ENCODE measurements at regions not wholly inside any gene's neighbourhood (a gene's known extent, or its start where the extent isn't known, plus 50 kb on each side); places are given as distances from the start of the nearest gene placed in this dataset.
A peak's percentile ranks its signal among the peaks of the same experiment; 100 is the strongest.

DNA sequence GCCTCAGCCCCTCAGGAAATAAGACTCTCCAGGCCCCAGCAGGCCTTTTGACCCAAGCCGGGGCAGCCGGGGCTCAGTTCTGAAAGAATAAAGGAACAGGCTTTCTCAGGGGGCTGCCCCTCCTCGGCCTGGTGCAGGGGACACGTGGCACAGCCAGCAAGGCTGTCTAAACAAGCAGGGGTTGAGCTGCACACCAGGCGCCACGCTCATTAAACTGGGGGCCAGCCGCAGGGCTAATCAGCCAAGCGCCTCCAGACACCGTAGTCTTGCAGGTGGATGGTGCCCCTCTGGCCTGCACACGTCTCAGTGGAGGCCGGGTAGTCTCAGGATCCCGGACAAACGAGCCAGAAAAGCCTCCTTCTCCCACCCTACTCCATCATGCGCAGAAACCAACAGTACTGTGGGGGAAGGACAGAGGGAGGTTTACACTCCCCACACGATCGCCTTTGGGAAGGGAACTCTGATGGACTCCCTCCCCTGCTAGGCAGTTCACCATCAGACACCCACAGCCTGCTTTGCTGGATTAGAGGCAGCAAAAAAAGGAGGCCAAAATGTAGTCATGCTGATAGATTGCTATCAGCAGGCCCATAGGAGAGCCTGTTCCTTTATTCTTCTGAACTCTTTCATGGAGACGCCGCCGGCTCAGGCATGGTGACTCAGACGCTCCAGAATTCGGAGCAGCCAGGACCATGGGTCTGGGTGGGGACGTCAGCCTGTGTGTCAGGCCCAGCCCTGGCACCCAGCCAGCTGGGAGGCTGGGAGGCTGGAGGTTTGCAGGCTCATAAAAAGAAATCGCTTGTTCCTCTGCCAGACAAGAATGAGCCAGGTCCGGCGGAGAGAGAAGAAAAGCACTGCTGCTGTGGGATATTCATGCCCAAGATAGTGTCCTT, 342.4 kb downstream of the BCOR start:
- no peak for DNase-seq

DNA sequence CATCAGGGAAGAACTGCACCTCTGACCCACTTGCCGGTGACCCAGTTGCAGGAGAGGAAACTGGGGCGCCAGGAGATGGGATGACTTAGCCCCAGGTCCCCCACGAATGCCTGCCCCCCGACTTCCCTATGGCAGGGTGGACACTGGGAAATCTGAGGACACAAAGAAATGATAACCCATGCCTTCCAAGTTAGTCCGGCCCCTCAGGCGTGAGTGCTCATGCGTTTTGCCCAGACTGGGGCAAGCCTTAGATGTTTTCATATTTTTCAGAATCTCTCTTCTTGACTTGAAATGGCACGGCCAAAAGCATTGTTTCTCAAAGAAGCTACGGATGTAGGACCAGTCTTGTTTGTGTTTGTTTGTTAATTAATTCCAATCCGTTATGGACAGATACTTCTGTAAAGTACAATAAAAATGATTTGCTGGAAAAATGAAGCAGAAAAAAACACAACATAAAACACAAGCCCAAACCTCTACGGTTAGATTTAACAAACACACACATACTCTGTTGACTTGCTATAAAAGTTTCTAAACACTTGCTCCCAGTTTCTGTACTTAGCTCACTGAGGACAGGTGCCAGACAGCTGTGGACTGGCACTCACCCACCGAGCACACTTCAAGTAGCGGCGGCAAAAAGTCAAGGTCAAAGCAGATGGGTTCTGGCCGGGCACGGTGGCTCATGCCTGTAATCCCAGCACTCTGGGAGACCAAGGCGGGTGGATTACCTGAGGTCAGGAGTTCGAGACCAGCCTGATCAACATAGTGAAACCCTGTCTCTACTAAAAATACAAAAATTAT, 341.5 kb downstream of the BCOR start:
- no peak for DNase-seq

DNA sequence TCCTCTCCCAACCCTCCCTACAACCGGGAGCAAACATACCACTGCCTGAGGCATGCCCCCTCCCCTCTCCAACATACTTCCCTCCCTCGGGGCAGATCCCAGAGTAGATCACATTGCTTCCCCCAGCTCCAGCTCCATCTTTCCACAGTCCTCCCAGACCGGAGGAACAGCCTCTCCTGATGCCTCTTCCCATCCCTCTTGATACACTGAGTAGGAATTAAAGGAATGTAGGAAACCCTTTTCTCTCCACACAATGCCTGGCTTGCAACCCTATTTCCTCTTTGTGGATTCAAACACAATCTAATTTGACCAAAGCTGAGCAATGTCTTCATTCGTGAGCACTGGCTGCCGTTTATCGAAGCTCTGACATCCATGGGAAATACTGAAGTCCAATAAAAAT, 339.8 kb downstream of the BCOR start:
- no peak for DNase-seq

DNA sequence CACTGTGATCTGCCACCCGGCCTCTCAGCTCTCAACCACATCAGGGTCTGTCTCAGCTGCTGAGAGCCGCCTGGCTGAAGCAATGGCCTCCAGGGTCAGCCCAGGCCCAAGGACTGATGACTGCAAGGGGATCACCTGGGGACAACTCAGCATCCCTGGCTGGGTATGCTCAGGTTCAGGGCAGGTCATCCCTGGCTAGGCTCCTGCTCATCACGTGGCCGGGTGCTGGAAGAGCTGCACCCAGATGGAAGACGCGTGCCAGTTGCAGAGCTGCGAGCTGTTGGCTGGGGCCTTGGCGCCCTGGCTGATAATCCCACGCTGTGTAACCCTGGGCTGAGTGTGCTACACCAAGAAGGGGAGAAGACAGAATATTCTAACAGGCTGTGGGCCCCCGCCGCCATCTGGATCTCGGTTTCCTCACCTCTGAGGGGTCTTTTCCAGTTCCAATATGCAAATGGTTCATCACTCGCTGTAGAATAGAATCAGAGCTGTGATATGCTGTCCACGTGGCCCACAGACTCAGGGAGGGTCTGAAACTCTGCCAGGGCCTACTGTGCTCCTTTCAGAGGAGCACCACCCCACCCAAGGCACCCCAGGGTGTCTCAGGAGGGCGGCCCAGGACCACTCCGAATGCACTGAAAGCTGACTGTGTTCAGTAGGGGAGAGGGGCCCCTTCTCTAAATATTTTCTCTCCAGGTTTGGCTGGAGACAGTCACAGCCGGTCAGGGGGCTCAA, 338.8 kb downstream of the BCOR start:
- no peak for DNase-seq

DNA sequence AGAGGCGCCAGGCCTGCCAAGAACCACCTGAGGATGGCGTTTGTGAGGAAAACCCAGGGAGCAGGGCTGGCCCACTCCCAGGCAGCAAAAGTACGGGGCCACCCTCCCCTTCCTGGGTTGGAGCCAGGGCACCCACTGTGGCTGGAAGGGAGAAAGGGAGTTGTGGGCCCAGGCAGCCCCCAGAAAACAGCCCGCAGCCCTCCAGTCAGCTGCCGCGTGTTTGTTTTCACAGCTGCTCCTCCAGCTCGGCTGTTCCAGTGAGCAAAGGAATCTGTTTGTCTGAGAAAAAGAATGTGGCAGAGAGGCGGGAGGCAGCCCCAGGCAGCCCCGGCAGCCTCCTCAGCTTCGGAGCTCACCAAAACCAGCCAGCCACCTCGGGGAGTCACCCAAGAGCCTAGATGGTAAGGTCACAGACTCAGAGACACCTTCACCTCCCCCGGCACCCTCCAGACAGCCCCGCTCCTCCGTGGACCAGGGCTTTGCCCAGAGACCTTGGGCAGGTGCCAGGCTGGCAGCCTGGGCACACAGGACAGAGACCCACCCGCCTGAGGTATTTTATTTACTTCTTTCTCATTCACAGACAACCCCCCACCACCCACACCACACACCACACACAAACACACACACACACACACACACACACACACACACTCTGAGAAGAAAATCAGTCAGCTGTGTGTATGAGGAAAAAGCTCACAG, 338.1 kb downstream of the BCOR start:
- DNase-seq: no peak

DNA sequence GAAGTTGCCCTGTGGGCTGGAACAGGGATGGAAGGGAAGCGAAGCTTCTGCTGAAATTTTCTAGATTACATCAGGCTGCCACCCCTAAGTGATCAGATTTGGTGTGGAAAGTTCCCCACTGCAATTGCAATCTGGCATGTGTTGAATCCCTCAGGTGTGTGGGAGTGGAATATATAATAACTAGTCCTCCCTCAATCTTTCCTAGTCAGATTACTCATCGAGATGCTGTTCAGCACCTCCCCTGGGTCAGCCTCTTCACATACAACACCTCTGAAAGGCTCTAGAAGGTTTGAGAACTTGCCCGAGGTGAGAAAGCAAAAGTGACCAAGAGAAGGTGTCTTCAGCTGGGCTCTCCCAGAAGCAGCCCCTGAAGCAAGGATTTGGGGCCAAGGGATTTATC, 336.8 kb downstream of the BCOR start:
- DNase-seq: peak; percentile 37 to 42

DNA sequence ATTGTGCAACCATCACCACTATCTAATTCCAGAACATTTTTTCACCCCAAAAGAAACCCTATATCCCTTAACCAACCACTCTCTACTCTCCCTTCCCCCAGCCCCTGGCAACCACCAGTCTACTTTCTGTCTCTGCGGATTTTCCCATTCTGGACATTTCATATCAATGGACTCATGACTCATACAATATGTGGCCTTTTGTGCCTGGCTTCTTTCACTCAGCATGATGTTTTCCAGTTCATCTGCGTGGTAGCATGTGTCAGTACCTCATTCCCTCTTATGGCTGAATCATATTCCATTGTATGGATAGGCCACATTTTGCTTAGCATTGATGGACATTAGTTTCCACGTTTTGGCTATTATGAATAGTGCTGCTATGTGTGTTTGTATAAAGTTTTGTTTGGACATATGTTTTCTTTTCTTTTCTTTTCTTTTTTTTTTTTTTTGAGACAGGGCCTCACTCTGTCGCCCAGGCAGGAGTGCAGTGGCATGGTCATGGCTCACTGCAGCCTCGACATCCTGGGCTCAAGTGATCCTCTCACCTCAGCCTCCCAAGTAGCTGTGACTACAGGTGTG, 335.4 kb downstream of the BCOR start:
- DNase-seq: no peak

DNA sequence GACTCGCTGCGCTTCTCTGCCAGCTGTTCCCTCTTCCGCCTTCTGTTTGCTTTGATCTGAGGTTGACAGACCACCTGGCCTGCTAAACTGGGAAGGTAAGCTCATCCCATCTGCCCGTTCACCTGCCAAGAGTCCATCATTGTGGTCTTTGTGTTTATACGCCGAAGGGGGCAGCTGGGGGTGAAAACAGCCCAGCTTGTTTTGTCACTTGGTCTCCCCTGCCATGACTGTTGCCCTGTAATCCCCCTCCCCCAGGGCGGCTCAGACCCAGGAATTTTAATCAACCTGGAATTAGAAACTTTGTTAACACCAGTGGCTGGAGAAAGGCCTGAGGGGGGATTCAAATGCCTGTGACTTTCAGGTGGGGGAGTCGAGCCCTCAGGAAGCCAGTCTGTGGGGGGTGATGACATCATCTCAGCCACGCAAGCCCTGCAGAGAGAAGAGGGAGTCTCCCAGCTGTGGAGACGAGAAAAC, 333.3 kb downstream of the BCOR start:
- no peak for DNase-seq

DNA sequence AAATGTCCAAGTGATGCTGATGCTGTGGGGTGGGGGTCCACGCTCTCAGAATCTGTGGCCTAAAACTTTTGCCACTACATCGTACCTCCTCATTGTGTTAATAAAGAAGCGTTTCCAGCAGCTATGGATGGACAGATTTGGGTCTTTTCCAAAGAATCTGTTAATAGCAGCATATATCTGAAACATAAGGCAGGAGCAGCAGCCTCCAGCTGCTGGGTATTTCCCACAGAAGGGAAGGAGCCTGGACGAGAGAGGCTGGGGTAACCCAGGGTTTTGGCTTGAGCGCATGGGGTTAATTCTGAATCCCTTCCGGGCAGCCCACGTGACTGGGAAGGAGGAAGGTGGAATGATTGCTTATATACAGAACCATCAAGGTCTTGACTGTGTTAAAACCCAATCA, 332.4 kb downstream of the BCOR start:
- DNase-seq: no peak

DNA sequence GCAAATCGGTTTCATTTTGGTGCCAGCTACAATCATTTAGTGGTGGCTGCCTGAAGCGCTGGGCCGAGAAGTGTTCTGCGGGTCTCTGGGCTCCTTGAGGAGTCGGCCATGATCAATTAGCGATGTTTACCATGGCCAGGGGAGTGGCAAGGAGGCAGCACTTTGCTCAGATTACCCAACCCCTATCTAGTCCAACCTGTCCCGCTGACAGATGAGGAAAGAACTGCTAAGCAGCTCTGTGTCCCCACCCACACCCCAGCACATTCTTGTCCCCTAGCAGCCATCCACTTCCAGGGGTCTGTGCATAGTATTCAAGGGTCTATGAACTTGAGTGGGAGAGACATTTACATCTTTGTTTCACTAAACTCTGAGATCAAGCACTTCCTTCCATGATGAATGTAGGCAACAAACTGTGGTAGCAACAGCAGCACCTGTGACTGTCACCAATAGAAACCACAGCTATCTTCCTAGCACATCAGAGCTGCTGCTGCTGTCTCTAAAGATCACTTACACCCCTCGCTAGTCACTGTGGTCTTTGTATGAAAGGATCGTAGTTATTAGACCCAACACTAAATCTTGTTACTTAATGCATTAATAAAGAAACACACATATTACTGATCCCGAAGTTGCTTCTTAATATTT, 331.6 kb downstream of the BCOR start:
- peak; percentile 37 for DNase-seq

DNA sequence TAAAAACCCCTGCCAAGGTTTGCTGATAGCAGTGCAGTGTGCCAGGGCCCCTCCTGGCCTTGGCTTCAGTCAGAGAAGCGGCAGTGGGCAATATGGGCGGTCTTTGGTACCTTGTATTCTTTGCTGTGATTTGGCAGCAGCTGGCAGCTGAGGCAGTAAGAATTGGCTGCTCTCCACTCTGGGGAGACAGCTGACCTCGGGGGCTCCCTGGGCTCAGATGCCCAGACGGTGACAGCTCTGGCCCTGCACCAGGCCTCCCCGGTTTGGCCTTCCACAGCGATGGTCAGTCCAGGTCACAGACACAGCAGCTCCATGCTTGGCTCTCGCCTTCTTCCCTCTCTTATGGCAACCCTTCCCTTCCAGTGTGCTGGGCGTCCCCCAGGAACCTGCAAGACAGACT, 330.9 kb downstream of the BCOR start:
- DNase-seq: no peak

DNA sequence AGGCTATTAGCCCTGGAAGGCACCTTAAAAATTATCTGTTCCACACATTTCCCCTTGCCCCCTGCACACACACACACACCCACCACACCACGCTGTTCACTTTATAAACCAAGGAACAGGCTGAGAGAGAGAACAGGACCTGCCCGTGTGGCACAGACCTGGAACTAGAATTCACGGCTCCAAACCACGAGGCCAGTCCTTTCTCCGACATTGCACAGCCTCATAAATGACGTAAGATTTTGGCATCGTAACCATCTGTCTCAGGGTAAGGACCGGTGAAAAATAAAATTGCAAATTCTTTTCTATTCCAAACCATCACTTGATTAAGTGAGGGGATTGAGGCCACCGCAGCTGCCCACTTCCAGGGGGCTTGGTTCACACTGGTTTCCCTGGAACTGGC, 330.3 kb downstream of the BCOR start:
- DNase-seq: no peak

DNA sequence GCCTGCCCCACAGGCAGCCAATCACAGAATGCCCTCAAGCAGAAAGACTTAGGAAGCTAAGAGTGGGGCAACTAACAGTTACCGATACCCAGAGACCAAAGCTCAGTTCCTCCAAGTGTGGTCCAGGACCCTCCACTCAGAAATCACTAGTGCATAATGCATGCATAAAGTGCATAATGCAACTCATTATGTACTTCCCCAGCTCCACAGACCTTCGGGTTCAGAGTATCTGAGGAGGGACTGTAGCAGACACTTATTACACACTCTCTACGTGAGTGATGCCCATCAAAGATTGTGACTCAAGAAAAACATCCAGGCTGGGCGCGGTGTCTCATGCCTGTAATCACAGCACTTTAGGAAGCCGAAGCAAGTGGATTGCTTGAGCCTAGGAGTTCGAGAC, 328.0 kb downstream of the BCOR start:
- no peak for DNase-seq

DNA sequence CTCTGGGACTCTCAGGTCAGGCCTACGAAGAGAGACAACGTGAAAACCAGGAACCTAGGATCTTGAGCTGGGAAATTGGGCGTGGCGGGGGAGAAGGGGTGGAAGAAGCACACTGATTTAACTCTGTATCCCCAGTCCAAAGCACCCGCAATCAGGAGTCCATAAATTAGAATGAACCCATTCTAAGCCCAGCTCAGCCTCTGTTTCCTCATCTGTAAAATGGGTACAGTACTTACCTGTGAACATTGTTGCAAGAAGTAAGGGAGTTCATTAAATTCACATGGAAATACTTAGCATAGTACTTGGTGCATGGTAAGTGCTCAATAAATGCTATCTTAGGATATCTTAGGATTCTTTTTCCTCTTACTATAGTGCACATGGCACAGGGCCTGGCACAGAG, 326.7 kb downstream of the BCOR start:
- DNase-seq: no peak

DNA sequence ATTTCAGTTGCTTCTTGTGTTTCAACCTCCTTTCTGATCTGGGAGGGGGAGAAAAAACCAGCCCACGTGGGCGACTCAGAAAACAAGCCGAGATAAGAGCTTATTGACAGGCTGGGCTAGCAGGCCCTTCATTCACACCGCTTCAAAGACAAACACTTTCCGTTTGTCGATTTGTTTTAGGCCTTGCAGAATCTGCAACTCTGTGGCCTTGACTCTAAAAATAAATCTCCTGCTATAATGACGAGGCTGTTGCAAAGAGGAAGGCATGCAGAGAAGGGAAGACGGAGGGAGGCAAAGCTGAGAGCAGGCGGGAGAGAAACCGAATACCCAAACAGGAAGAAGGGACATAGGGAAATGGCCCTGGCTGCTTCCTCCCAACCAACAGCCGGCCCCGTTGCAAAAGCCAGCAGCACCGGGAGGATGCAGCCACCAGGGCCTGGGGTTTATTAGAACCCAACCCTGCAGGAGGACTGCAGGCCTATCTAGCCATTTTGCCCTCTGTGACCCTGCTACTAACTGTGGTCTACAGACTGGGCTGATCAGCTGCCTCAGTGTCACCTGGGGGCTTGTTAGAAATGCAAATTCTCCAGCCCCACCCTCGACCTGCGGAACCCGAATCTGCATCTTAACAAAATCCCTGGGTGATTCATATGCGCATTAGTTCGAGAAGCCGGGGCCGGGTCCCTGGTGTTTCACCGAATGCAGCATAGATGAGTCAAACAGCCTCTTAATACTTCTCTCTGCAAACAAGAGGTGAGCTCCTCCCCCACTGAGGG, 325.5 kb downstream of the BCOR start:
- peak; percentile 74 to 79 for DNase-seq

DNA sequence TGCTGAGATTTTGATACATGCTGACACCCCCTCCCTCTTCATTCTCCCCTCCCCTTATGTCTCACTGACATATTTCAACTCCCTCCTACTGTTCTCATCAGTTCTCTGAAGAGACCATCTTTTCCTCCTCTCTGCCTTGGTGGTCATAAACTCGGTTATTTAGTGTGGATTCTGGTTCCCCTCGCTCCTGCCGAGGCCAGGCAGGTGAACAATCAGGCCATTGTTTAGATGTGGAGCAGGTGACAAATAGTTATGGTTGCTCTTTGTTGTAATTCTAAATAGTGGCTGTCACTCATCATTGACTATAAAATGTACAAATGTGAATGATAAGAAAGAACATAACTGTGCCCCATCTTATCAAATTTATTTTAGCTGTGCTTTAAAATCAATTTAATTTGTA, 324.6 kb downstream of the BCOR start:
- no peak for DNase-seq

DNA sequence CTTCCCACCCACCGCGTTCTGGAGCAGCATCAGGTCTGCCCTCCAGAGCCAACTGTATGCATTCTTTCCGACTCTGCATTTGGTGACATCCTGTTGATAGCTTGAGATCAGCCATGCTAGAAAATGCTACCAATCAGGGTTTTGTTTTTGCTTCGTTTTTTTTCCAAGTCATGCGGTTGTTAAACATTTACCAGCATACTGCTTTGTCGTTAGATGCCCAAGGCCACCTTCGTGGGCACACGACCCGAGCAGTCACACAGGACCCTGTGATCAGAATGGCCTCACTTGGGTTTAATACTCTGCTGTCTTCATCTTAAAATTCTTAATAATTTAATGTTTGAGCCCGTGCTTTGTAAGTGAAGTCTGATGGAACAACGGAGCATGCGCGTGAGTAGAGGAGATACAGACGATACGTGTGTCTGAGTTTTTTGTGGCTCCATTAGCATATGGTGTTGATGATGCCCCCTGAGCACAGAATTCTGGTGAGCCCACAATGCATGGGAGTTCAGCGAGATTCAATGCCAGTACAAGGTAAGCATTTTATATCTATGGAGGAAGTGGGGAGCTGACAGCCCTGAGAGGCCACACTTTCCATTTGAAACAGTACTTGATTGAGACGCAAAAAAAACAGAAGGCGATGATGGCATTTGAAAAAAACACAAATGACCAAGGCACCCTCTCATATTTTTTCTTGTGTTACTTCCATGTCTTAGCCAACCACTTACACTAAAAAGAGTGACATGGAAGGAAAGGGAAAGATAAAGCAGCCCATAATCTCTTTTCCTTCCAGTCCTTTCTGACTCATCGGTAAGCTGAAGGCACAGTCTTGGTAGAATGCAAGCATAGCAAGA, 323.6 kb downstream of the BCOR start:
- DNase-seq: peak; percentile 50 to 53

DNA sequence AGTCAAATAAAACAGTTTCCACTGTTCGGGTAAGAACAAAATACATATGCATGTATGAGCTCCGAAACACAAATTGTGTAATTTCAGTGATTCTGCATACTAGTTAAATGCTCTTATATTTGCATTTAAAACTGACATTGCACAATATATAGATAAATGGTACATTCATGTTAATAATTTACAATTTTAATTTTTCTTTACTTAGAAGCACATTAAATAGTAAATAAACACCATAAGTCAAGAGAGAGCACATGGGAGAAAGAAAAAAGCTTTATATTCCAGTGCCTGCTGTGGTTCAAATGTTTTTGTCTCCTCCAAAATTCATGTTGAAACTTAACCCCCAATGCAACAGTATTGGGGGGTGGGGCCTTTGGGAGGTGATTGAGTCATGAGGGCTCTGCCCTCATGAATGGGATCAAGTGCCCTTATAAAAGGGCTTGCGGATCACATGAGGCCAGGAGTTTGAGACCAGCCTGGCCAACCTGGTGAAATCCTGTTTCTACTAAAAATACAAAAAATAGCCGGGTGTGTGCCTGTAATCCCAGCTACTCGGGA, 322.9 kb downstream of the BCOR start:
- DNase-seq: no peak

DNA sequence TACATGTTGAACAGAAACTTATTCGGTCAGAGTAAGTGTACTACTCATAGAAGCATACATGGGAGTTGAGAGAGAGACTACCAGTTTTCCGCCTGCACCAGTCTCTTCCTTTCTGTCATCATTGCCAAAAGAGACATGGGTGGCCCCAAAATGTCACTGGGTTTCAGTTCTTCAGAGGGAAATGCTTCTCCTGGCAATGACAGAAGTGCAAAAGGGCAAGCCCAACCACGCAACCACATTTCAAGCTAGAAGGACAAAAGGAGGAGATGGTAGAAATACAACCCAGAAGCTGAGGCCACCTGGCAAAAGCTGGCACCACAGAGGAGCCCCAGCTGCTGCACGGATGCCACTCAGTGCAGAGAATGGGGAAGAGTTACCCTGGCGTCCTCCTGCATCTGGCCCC, 320.1 kb downstream of the BCOR start:
- DNase-seq: peak; percentile 52

Data from activated T-cell treated with anti-CD3 and anti-CD28 coated beads, Interleukin-2, amount 50 U/mL, for 48 hours (primary cell).